ENCODE measurements at regions not wholly inside any gene's neighbourhood (a gene's known extent, or its start where the extent isn't known, plus 50 kb on each side); places are given as distances from the start of the nearest gene placed in this dataset.

DNA sequence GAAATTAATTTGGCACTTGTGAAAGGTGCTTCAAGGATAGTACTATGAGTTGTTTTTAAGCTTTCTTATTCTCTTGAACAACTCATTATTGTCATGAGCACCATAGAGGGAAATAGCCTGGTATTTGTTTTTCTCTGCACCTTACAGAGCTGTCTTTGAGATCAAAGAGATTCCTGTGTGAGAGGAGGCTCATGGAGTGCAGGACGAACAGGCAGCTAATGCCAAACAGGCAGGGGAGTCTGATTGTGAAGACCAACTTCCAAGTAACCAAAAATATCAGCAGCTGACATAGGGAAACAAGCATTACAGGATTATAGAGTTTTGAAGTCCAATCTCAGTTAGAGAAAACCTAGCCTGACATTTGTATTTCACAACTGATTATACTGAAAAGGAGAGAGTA is 110.6 kb upstream of the TENT5A start:
- Histone ChIP-seq H2BK5ac (ENCODE audit: insufficient read length, low read length) (no peak overlapping the region), H4K91ac (ENCODE audit: insufficient read length, low read depth, low read length) (no peak overlapping the region), H4K5ac (ENCODE audit: insufficient read length, low read depth, low read length) (no peak overlapping the region), H3K4ac (ENCODE audit: low read depth, low read length) (no peak overlapping the region), H3K56ac (ENCODE audit: insufficient read length, low read depth, low read length) (no peak overlapping the region), H4K20me1 (ENCODE audit: control insufficient read depth, insufficient read depth, insufficient read length) (no peaks in the 10 kb centered on the region), H3K23me2 (ENCODE audit: insufficient read length, low read depth, low read length, poor library complexity, severe bottlenecking) (no peaks in the 10 kb centered on the region), H3K27me3 (ENCODE audit: insufficient read depth, low read length) (no peaks in the 10 kb centered on the region), H2AK5ac (ENCODE audit: insufficient read length, low read length) (no peak overlapping the region), H3K18ac (ENCODE audit: insufficient read length, low read depth, low read length) (no peak overlapping the region), H2AFZ (ENCODE audit: low read length) (no peak overlapping the region), H3K27ac (ENCODE audit: insufficient read length, low read depth, low read length) (no peak overlapping the region), H2BK120ac (ENCODE audit: low read depth, low read length, poor library complexity, severe bottlenecking) (no peak overlapping the region), H2BK12ac (ENCODE audit: insufficient read length, low read depth, low read length) (no peak overlapping the region), H3K79me2 (ENCODE audit: insufficient read depth, low read length) (no peaks in the 10 kb centered on the region), H3K23ac (ENCODE audit: insufficient read length, low read depth, low read length) (no peak overlapping the region), H3K4me2 (ENCODE audit: insufficient read depth, insufficient read length, low read length) (no peak overlapping the region), H2BK20ac (ENCODE audit: low read depth, low read length, poor library complexity, severe bottlenecking) (no peak overlapping the region), H3K4me1 (ENCODE audit: insufficient read depth, low read length) (0 out of 2 replicates have a peak, but pooled peaks cover 2% of the 10 kb centered on the region), H2BK15ac (ENCODE audit: low read depth, low read length) (no peak overlapping the region), H3K79me1 (ENCODE audit: insufficient read depth, low read depth, low read length, poor library complexity, severe bottlenecking) (no peaks in the 10 kb centered on the region), H3K14ac (ENCODE audit: insufficient read depth, low read length) (no peak overlapping the region), H3K9ac (ENCODE audit: extremely low read depth, insufficient read length, low read length) (no peak overlapping the region), H4K8ac (replicated peaks; ENCODE audit: insufficient read length, low read depth, low read length) (no peak overlapping the region), H3K9me3 (ENCODE audit: control insufficient read depth, low read depth, low read length) (no peaks in the 10 kb centered on the region), H3T11ph (ENCODE audit: low read length) (no peak overlapping the region)
- Mint-ChIP-seq H3K9me3 (no peaks in the 10 kb centered on the region), H3K4me3 (no peak overlapping the region), H3K4me1 (peaks cover 7% of the 10 kb centered on the region in 2 experiments), H3K27ac (no peak overlapping the region), H3K27me3 (ENCODE audit: low read depth) (no peaks in the 10 kb centered on the region), H3K36me3 (ENCODE audit: insufficient read depth in 1 of 3, low read depth in 3 of 3) (no peaks in the 10 kb centered on the region)
- no peak for DNase-seq
- TF ChIP-seq, protein P1, sequence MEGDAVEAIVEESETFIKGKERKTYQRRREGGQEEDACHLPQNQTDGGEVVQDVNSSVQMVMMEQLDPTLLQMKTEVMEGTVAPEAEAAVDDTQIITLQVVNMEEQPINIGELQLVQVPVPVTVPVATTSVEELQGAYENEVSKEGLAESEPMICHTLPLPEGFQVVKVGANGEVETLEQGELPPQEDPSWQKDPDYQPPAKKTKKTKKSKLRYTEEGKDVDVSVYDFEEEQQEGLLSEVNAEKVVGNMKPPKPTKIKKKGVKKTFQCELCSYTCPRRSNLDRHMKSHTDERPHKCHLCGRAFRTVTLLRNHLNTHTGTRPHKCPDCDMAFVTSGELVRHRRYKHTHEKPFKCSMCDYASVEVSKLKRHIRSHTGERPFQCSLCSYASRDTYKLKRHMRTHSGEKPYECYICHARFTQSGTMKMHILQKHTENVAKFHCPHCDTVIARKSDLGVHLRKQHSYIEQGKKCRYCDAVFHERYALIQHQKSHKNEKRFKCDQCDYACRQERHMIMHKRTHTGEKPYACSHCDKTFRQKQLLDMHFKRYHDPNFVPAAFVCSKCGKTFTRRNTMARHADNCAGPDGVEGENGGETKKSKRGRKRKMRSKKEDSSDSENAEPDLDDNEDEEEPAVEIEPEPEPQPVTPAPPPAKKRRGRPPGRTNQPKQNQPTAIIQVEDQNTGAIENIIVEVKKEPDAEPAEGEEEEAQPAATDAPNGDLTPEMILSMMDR (conservative IDR thresholded peaks at IDR 0.05), result no peak
- no CpG with 5 or more reads among the region's 1 CpG for WGBS (ENCODE audit: extremely low coverage, insufficient read length, low lambda C conversion rate)

Data from H9 (cell line).